ENCODE measurements at regions not wholly inside any gene's neighbourhood (a gene's known extent, or its start where the extent isn't known, plus 50 kb on each side); places are given as distances from the start of the nearest gene placed in this dataset.
"Not testable (repeated sequence)": the region's sequence is repeated elsewhere in the genome, so short reads cannot be mapped to it uniquely, and the experiment has no call there.

DNA sequence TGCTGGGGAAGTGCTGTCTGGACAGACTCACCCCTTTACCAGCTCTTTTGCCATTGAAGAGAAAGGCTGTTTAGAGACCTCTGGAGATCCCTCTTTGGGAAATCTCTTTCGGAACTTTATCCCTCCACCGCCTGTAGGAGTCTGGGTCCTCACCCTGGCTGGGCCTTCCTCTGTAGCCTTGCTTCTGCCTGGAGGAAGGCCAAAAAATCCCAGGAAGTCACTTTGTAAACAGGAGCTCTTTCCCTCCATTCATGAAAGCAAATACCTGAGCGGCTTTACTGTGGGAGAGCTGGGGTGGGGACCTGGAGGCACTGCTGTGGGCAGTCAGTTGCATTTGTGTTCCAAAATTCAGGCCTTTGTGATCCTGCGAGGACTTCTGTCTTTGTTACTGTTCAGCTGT is 126.2 kb downstream of the KLF6 start:
- no peak for DNase-seq

GRCh38 chr10:3656214-3656613 is 128.8 kb downstream of the KLF6 start:
- no peak for DNase-seq

DNA sequence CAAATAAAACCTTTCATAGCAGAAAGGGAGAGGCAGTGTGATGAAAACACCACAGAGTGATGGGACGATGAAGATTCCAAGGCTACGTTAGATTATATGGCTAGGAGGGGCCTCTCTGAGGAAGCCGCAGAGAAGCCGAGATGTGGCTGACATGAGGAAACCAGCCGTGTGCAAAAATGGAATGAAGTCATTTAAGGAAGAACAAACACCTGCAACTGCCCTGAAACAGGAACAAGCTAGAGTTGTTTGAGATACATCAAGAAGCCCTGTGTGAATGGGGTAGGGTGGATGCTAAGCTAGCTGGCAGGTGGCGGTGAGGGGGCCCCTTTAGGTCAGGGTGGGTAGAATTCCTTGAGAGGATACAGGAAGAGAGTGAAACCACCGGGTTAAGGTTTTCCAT is 129.5 kb downstream of the KLF6 start:
- DNase-seq: no peak

DNA sequence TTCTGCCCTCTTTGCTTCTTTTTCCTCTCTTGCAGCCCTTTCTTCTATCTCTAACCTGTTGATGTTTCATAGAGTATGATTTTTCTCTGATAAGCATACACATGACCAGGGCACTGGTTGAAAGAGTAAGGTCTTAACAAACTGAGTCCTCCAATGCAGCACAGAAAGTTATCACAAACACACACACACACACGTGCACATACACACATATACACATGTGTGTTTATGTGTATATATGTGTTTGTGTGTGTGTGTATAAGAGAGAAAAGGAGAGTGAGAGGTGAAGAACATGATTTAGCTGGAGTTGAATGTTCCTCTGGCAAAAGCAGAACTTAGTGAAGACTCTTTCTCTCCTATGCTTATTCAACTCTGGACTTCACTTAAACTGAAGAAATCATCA is 130.0 kb downstream of the KLF6 start:
- no peak for DNase-seq

DNA sequence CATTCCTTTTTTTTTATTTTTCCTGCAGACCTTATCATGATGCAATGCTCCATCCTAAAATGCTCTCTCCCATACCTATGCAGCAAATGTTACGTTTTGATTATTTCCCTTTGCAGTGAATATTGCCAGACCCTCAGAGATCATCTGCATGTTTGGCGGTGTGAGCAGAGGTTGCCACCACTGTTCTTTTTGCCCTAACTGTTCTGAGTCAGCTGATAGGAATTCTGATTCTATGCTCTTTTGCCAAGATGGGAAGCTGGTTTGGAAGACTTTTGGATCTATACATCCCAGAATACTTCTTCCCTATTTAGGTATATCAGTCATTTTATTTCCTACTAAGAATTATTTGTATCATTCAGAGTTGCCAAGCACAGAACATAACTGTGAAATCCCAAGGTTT is 130.5 kb downstream of the KLF6 start:
- DNase-seq: no peak

DNA sequence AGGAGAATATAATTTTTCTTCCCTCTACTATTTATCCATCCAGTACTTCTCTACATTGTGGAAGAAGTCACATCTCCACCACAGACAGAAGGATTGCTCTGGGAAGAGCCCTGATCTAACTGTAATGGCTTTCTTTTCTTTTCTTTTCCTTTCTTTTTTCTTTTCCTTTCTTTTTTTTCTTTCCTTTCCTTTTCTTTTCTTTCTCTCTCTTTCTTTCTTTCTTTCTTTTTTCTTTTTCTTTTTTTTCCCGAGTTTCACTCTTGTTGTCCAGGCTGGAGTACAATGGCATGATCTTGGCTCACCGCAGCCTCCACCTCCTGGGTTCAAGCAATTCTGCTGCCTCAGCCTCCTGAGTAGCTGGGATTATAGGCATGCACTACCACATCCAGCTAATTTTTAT is 131.7 kb downstream of the KLF6 start:
- not testable (repeated sequence) for DNase-seq

DNA sequence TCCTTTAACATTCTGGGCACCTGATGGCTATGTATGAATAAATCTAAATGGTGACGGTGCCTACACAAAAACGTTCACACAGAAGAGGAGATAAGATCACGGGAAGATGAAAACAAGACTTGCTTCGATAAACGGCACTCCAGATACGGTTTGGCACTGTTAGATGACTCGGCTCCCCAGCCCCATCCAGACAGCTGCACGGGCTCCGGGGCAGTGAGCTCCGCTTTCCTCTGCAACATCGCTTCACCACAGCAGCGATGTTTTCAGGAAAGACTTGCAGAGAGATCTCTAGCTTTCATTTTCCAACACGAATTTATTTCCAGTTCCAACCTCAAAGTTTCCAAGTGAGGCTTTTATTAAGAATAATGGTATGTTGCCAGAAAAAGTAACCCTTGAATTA is 132.1 kb downstream of the KLF6 start:
- no peak for DNase-seq

DNA sequence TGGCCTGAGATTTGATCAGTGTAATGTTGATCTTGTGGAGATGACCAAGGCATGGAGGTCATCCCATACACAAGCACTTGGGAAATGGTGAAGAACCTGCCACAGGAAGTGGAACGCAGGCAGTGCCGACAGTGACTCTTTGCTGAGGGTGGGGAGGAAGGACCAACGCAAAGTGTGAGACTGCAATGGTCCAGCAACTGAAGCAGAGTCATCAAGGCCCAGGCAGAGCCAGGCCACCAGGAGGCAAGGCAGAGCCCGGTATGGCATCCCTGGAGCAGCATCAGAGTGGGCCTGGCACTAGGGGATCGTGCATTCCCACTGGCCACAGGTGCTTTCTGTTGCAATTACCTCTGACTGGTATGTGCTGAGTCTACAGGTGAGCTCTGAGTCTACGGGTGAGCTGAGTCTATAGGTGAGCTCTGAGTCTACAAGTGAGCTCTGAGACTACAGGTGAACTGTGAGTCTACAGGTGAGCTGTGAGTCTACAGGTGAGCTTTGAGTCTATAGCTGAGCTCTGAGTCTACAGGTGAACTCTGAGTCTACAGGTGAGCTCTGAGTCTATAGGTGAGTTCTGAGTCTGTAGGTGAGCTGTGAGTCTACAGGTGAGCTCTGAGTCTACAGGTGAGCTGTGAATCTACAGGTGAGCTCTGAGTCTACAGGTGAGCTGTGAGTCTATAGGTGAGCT is 132.9 kb downstream of the KLF6 start:
- DNase-seq: no peak

DNA sequence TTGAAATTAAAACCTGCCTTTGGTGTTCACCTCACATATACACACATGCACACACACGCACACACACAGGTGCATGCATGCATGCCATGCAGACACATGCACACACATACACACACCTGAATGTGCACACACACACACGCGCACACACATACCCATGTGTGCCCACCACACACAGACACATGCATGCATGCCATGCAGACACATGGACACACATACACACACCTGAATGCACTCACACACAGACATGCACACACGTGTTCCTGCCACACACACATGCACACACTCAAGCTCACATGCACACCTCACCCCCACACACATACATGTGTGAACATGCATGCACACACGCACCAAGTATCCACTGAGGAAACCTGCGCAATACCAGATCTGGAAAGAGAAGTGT is 136.4 kb downstream of the KLF6 start:
- no peak for DNase-seq

DNA sequence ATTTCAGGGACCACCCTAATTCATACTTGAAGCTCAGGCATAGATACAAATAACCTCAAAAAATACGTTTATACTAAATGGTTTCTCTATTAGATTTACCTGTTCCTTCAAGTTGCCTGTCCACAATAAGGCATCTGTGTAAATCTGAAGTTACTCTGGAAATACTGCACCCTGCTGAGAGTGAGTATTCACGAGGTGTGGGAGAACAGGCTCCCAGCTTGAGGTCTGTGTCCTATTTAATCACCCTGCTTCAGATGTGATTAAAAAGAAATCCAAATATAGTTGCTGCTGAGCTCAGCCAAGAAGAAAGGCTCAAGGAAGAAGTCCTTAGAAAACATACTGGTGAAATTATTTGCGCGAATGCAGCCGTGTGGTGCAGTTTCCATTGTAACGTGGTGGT is 136.8 kb downstream of the KLF6 start:
- no peak for DNase-seq

DNA sequence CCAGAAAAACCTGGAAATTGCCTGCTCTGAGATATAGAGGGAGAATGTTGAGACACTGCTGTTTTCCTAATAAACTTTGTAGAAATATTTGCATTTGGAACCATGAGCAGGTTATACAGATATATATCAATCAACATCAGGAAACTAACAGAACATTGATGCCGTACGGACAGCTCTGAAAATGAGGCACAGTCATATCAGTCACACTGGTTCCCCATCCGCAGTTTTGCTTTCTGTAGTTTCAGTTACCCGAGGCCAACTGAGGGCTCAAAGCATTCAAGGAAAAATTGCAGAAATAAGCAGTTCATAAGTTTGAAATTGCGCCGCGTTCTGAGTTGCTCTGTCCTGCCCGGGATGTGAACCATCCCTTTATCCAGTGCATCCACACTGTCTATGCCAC is 137.9 kb downstream of the KLF6 start:
- no peak for DNase-seq

DNA sequence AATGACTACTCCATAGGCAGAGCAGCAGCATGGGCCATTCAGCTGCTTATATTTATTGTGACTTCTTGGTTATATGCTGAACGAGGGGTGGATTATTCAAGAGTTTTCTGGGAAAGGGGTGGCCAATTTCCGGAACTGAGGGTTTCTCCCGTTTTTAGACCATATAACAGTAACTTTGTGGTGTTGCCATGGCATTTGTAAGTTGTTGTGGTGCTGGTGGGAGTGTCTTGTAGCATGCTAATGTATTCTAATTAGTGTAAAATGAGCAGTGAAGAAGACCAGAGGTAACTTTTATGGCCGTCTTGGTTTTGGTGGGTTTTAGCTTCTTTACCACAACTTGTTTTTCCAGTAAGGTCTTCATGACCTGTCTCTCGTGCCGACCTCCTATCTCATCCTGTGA is 139.6 kb downstream of the KLF6 start:
- DNase-seq: no peak

- no peak for DNase-seq
Observed at GRCh38 chr10:3640816-3641215, 144.2 kb downstream of the KLF6 start.

GRCh38 chr10:3639546-3639945 is 145.5 kb downstream of the KLF6 start:
- no peak for DNase-seq

DNA sequence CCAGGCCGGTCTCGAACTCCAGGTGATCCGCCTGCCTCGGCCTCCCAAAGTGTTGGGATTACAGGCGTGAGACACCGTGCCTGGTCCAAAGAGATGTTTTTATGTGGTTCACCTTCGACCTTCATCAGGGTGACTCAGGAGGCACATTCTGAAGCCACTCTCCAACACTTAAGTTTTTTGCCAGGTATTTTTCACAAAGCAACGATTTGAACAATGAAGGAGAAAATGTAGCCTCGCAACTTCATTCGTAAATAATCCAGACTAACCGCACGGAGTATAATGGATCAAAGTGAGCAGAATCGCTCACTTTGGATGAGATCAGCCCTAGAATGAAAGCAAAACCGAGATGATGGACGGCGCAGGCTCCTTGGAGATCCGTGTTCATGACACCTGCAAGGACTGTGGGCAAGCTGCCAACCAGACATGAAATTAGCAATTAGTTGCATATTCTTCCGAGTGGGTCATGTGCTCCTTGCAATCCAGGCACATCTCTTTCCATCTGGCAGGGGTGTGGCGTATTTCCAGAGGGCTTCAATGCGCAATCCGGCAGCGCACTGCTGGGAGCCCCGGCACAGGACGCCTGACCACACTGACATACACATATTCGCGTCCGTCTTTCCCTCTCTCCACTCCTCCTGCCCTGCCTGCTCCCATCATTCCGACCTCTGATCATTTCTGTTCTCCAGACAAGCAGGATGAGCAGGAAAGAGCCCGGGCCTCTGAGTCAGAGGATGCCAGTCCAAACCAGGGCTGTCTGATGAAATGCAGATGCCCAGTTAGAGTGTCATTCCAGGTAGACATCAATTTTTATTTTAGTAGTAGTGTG is 148.4 kb downstream of the KLF6 start:
- no peak for DNase-seq

DNA sequence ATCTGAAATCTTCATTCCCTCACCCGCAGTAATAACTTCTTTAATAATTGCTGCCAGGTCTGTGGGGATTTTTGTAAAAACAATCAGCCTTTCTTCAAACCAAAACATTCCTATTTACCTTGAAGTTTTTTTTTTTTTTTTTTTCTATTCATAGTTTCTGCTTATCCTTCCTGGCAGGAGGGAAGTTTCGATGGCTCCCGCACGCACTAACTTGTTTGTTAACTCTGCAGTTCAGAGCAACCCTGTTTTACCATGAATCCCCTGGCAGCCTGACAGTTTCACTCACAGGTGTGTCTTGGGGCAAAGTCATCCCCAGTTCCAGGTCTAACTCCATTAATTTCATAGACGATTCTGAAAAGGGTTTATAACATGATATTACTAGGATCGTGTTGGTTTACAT is 149.3 kb downstream of the KLF6 start:
- DNase-seq: no peak

DNA sequence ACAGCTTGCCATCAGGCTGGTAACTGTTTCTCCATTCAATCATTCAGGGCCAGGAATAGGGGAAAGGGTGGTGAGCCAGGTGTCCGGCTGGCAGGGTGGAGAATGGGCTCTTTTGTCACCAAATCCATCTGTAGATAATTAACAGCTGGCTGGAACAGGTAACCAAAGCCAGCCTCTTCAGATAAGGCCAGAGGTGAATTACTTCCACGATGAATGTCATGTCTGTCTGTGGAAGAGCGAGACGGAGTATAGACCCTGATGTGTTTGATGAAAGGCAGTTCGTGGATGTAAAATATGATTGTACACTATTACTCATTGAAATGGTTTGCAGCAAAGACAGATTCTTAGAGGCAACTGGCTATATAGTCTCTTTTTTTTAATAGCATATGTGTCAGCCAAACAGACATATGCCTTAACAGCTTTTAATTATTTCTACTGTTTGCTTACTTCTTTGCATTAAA is 149.8 kb downstream of the KLF6 start:
- DNase-seq: no peak

DNA sequence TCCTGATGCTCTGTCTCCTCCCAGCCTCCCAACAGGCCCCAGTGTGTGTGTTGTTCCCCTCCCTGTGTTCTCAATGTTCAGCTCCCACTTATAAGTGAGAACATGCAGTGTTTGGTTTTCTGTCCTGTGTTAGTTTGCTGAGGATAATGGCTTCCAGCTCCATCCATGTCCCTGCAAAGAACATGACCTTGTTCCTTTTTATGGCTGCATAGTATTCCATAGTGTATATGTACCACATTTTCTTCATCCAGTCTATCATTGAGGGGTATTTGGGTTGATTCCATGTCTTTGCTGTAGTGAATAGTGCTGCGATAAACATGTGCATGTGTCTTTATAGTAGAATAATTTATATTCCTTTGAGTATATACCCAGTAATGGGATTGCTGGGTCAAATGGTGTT is 150.4 kb downstream of the KLF6 start:
- not testable (repeated sequence) for DNase-seq

GRCh38 chr10:3631701-3632330 is 153.2 kb downstream of the KLF6 start:
- no peak for DNase-seq

- no peak for DNase-seq
Observed at GRCh38 chr10:3631291-3631690, 153.7 kb downstream of the KLF6 start.

GRCh38 chr10:3625959-3626751 is 158.9 kb downstream of the KLF6 start:
- DNase-seq: no peak

DNA sequence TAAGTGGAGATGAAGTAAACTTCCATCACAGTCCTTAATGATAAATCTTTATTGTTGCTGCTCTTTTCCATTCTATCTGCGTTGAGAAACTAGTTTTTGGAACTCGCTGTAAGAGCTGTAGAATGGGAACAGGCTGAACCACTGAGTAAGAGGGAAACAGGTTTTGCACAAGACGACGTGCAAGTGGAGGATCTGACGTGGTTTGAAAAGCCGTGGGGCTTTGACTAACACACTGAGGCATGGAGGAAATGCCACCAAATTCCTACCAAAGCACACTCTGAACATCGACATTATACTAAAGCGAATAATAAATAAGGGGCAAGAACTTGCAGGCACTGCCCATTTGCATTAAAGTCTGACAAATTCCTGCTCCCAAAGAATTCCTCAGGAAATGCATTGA is 160.6 kb downstream of the KLF6 start:
- peak in 1 of 2 donors; percentile 4 for DNase-seq

- DNase-seq: no peak
Observed at GRCh38 chr10:3623746-3624145, 161.3 kb downstream of the KLF6 start.
